AG09319 (cell line): ENCODE measurements at regions not wholly inside any gene's neighbourhood (a gene's known extent, or its start where the extent isn't known, plus 50 kb on each side); places are given as distances from the start of the nearest gene placed in this dataset.

Source experiments
- DNase-seq: peaks from one replicate; pipeline ENCODE4 v3.0.0-alpha.2; 2010; ENCODE audit warnings: low read depth; ENCODE audit errors: extremely low read depth
- CTCF ChIP-seq: IDR thresholded peaks from 2 replicates; pipeline ENCODE4 v1.5.1; 2011; ENCODE audit warnings: low read depth, mild to moderate bottlenecking, inconsistent platforms, low read length, moderate library complexity

GRCh38 chr1:220371324-220371723 is 99.1 kb upstream of the RAB3GAP2 start:
- no peak for TF ChIP-seq CTCF
- no peak for DNase-seq

- TF ChIP-seq CTCF: no peak
- peak; percentile 91 for DNase-seq
Measured at GRCh38 chr1:220370041-220370700, 97.9 kb upstream of the RAB3GAP2 start.

- TF ChIP-seq CTCF: no peak
- no peak for DNase-seq
Measured at GRCh38 chr1:220369511-220369910, 97.3 kb upstream of the RAB3GAP2 start.

- TF ChIP-seq CTCF: no peak
- no peak for DNase-seq
Measured at GRCh38 chr1:220368352-220369265, 96.4 kb upstream of the RAB3GAP2 start.

- DNase-seq: no peak
- TF ChIP-seq CTCF: no peak
Measured at GRCh38 chr1:220367833-220368232, 95.6 kb upstream of the RAB3GAP2 start.

GRCh38 chr1:220366269-220366668 is 94.0 kb upstream of the RAB3GAP2 start:
- no peak for DNase-seq
- no peak for TF ChIP-seq CTCF

GRCh38 chr1:220363196-220363837 is 91.1 kb upstream of the RAB3GAP2 start:
- no peak for TF ChIP-seq CTCF
- DNase-seq: no peak
